SK-N-SH treated with all-trans-retinoic acid at 6 μM for 48 hours (cell line): ENCODE measurements at regions not wholly inside any gene's neighbourhood (a gene's known extent, or its start where the extent isn't known, plus 50 kb on each side); places are given as distances from the start of the nearest gene placed in this dataset.

Experiments
- ATAC-seq: fragments of 200-7000 bp; cut with Tn5 transposase; 3 replicates; pipeline ENCODE4 v1.9.1; 2020; ENCODE audit warnings: mild to moderate bottlenecking, moderate library complexity
- ARNTL ChIP-seq: fragments of 450-650 bp; formaldehyde crosslinking; IDR thresholded peaks from 2 replicates; pipeline ENCODE4 v1.5.0; 2020; ENCODE audit warnings: low read depth, mild to moderate bottlenecking, moderate library complexity, borderline replicate concordance
- CSDC2 ChIP-seq: fragments of 250-450 bp; sonication (Bioruptor Pico); IDR thresholded peaks from 2 replicates; pipeline ENCODE4 v1.5.0; 2020; ENCODE audit warnings: mild to moderate bottlenecking, moderate library complexity
- ESRRG ChIP-seq: fragments of 250-450 bp; sonication (Bioruptor Pico); IDR thresholded peaks from 2 replicates; pipeline ENCODE4 v1.6.1; 2021; ENCODE audit warnings: mild to moderate bottlenecking
- GLIS3 ChIP-seq: fragments of 250-450 bp; sonication (Bioruptor Pico); IDR thresholded peaks from 2 replicates; pipeline ENCODE4 v1.5.0; 2020; ENCODE audit warnings: mild to moderate bottlenecking, moderate library complexity
- ISL1 ChIP-seq: fragments of 250-450 bp; sonication (Bioruptor Pico); IDR thresholded peaks from 2 replicates; pipeline ENCODE4 v2.1.2; 2022; ENCODE audit warnings: mild to moderate bottlenecking, moderate library complexity
- PPARA ChIP-seq: fragments of 250-450 bp; sonication (Bioruptor Pico); IDR thresholded peaks from 2 replicates; pipeline ENCODE4 v1.5.0; 2020; ENCODE audit warnings: mild to moderate bottlenecking, borderline replicate concordance
- RARB ChIP-seq: fragments of 250-450 bp; sonication (Bioruptor Pico); IDR thresholded peaks from 2 replicates; pipeline ENCODE4 v1.8.0; 2021; ENCODE audit warnings: mild to moderate bottlenecking, moderate library complexity
- SNAI2 ChIP-seq: fragments of 250-450 bp; sonication (Bioruptor Pico); IDR thresholded peaks from 2 replicates; pipeline ENCODE4 v1.5.0; 2020; ENCODE audit warnings: mild to moderate bottlenecking, moderate library complexity
- TCF4 ChIP-seq: fragments of 250-450 bp; sonication (Bioruptor Pico); IDR thresholded peaks from 2 replicates; pipeline ENCODE4 v1.8.0; 2021; ENCODE audit warnings: mild to moderate bottlenecking, moderate library complexity, borderline replicate concordance
- TOX ChIP-seq: fragments of 250-450 bp; sonication (Bioruptor Pico); IDR thresholded peaks from 2 replicates; pipeline ENCODE4 v1.8.0; 2021; ENCODE audit warnings: mild to moderate bottlenecking, moderate library complexity, borderline replicate concordance
- ZC3H10 ChIP-seq: fragments of 250-450 bp; sonication (Bioruptor Pico); IDR thresholded peaks from 2 replicates; pipeline ENCODE4 v1.5.1; 2021; ENCODE audit warnings: mild to moderate bottlenecking, moderate library complexity
- ZFP3 ChIP-seq: fragments of 250-450 bp; sonication (Bioruptor Pico); IDR thresholded peaks from 2 replicates; pipeline ENCODE4 v1.5.0; 2020; ENCODE audit warnings: mild to moderate bottlenecking, moderate library complexity
- ZFP30 ChIP-seq: fragments of 450-650 bp; formaldehyde crosslinking; IDR thresholded peaks from 2 replicates; pipeline ENCODE4 v1.5.0; 2022; ENCODE audit warnings: mild to moderate bottlenecking, moderate library complexity
- ZNF70 ChIP-seq: fragments of 450-650 bp; formaldehyde crosslinking; IDR thresholded peaks from 2 replicates; pipeline ENCODE4 v1.5.0; 2020; ENCODE audit warnings: mild to moderate bottlenecking, moderate library complexity
- ZNF8 ChIP-seq: fragments of 450-650 bp; formaldehyde crosslinking; IDR thresholded peaks from 2 replicates; pipeline ENCODE4 v1.5.0; 2020; ENCODE audit warnings: mild to moderate bottlenecking, moderate library complexity
- TF ChIP-seq, protein P1 (sequence below): fragments of 250-450 bp; sonication (Bioruptor Pico); IDR thresholded peaks from 2 replicates; pipeline ENCODE4 v1.5.1; 2021; ENCODE audit warnings: mild to moderate bottlenecking, moderate library complexity
- TF ChIP-seq, protein P2 (sequence below): fragments of 250-450 bp; sonication (Bioruptor Pico); IDR thresholded peaks from 2 replicates; pipeline ENCODE4 v1.8.0; 2020; ENCODE audit warnings: mild to moderate bottlenecking, moderate library complexity, borderline replicate concordance
- TF ChIP-seq, protein P3 (sequence below): fragments of 250-450 bp; sonication (Bioruptor Pico); IDR thresholded peaks from 2 replicates; pipeline ENCODE4 v1.5.0; 2020; ENCODE audit warnings: mild to moderate bottlenecking, moderate library complexity
- TF ChIP-seq, protein P4 (sequence below): fragments of 250-450 bp; sonication (Bioruptor Pico); IDR thresholded peaks from 2 replicates; pipeline ENCODE4 v1.8.0; 2021; ENCODE audit warnings: low read depth, mild to moderate bottlenecking, moderate library complexity, borderline replicate concordance

DNA sequence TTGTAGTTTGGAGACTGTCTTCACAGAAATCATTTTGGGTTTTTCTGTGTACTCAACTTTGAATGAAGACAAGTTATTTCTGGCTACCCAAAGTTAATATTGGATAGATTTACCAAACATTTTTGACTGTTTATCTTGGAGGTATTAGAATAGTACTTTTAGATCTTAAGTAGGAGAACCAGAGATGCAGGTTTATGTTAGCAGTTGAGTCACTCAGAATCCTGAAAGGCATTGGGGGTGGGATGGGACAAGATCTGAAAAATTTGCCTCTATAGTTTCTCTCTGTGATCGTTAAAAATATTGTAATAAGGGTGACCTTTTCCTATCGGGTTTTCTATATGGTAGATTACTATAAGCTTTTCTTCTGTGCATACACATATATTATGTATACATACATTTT lies 112.3 kb downstream of the TTC6 start:
- ATAC-seq, result no peak
- TF ChIP-seq ARNTL (no peak), GLIS3 (no peak), TOX (no peak), ZFP30 (no peak), RARB (CRISPR knock-in tag) (no peak)

DNA sequence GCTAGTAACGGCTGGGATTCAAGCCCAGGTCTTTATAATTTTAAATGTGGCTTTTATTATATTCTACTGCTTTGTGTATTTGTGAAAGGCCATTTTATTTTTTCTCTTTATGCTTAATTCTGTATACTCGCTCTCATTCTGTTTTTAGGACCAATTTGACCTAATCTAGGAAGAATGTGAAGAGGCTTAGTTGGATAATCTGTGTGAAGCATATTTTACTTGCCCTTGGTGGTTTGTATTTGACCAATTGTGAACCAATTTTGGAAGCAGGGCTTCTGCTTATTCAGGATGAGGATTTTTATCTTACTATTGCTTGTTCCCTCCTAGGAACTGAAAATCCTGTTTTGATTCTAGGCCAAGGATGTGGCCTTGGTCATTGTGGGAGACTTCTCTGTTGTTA lies 113.1 kb downstream of the TTC6 start:
- TF ChIP-seq CSDC2 (no peak), ZC3H10 (CRISPR knock-in tag) (no peak), SNAI2 (no peak), ARNTL (no peak), ZFP3 (CRISPR knock-in tag) (no peak), PPARA (CRISPR knock-in tag) (no peak), TCF4 (CRISPR knock-in tag) (no peak), GLIS3 (no peak), TOX (no peak), ZNF8 (CRISPR knock-in tag) (no peak), ZFP30 (no peak), ESRRG (no peak)
- TF ChIP-seq, protein P1, sequence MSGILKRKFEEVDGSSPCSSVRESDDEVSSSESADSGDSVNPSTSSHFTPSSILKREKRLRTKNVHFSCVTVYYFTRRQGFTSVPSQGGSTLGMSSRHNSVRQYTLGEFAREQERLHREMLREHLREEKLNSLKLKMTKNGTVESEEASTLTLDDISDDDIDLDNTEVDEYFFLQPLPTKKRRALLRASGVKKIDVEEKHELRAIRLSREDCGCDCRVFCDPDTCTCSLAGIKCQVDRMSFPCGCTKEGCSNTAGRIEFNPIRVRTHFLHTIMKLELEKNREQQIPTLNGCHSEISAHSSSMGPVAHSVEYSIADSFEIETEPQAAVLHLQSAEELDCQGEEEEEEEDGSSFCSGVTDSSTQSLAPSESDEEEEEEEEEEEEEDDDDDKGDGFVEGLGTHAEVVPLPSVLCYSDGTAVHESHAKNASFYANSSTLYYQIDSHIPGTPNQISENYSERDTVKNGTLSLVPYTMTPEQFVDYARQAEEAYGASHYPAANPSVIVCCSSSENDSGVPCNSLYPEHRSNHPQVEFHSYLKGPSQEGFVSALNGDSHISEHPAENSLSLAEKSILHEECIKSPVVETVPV (CRISPR knock-in tag), result no peak
- TF ChIP-seq, protein P2, sequence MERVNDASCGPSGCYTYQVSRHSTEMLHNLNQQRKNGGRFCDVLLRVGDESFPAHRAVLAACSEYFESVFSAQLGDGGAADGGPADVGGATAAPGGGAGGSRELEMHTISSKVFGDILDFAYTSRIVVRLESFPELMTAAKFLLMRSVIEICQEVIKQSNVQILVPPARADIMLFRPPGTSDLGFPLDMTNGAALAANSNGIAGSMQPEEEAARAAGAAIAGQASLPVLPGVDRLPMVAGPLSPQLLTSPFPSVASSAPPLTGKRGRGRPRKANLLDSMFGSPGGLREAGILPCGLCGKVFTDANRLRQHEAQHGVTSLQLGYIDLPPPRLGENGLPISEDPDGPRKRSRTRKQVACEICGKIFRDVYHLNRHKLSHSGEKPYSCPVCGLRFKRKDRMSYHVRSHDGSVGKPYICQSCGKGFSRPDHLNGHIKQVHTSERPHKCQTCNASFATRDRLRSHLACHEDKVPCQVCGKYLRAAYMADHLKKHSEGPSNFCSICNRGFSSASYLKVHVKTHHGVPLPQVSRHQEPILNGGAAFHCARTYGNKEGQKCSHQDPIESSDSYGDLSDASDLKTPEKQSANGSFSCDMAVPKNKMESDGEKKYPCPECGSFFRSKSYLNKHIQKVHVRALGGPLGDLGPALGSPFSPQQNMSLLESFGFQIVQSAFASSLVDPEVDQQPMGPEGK (CRISPR knock-in tag), result no peak
- ATAC-seq, result no peak

DNA sequence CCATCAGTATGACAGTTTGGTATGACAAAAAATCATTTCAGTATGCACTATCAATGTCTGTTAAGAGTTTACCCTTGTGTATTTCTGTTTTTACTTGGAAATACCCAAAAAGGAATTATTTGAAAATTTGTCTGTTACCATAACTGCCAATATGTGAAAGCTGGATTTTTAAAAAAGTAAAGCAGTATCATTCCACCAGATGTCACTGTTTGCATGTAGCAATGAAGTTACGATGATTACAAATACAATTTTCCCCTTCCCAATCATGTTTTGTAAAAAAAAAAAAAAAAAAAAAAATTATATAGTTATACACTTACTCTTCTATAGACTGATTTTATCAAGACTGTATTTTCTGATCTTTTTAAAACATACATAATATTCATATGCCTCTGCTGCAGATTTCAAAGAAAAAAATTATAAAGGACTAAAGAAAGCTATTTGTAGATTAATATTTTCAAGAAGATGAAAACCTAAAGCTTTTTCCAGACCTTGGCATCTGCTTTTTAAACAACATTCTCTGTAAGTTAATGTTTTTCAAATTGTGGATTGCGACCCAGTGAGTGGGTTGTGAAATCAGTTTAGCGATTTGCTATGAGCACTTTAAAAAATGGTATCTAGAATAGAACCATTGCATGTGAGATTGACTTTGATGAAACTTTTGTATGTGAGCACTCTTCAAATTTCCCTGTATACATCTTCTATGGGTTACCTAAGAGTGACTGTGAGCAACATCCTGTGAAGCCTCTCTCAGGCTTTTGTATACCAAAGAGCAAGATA lies 114.2 kb downstream of the TTC6 start:
- no peak for ATAC-seq
- TF ChIP-seq, protein P2 (CRISPR knock-in tag), result no peak
- TF ChIP-seq PPARA (CRISPR knock-in tag) (no peak), GLIS3 (no peak), ZNF8 (CRISPR knock-in tag) (no peak), TOX (no peak), ARNTL (no peak), ISL1 (CRISPR knock-in tag) (no peak), ZC3H10 (CRISPR knock-in tag) (no peak), ZFP30 (no peak), ZNF70 (CRISPR knock-in tag) (no peak), RARB (CRISPR knock-in tag) (no peak), ESRRG (no peak)
- TF ChIP-seq, protein P3, sequence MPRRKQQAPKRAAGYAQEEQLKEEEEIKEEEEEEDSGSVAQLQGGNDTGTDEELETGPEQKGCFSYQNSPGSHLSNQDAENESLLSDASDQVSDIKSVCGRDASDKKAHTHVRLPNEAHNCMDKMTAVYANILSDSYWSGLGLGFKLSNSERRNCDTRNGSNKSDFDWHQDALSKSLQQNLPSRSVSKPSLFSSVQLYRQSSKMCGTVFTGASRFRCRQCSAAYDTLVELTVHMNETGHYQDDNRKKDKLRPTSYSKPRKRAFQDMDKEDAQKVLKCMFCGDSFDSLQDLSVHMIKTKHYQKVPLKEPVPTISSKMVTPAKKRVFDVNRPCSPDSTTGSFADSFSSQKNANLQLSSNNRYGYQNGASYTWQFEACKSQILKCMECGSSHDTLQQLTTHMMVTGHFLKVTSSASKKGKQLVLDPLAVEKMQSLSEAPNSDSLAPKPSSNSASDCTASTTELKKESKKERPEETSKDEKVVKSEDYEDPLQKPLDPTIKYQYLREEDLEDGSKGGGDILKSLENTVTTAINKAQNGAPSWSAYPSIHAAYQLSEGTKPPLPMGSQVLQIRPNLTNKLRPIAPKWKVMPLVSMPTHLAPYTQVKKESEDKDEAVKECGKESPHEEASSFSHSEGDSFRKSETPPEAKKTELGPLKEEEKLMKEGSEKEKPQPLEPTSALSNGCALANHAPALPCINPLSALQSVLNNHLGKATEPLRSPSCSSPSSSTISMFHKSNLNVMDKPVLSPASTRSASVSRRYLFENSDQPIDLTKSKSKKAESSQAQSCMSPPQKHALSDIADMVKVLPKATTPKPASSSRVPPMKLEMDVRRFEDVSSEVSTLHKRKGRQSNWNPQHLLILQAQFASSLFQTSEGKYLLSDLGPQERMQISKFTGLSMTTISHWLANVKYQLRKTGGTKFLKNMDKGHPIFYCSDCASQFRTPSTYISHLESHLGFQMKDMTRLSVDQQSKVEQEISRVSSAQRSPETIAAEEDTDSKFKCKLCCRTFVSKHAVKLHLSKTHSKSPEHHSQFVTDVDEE (CRISPR knock-in tag), result no peak
- TF ChIP-seq, protein P4, sequence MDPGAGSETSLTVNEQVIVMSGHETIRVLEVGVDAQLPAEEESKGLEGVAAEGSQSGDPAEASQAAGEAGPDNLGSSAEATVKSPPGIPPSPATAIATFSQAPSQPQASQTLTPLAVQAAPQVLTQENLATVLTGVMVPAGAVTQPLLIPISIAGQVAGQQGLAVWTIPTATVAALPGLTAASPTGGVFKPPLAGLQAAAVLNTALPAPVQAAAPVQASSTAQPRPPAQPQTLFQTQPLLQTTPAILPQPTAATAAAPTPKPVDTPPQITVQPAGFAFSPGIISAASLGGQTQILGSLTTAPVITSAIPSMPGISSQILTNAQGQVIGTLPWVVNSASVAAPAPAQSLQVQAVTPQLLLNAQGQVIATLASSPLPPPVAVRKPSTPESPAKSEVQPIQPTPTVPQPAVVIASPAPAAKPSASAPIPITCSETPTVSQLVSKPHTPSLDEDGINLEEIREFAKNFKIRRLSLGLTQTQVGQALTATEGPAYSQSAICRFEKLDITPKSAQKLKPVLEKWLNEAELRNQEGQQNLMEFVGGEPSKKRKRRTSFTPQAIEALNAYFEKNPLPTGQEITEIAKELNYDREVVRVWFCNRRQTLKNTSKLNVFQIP, result no peak
- TF ChIP-seq, all 23 proteins: peak for 0
